SK-N-MC (cell line): ENCODE measurements at regions not wholly inside any gene's neighbourhood (a gene's known extent, or its start where the extent isn't known, plus 50 kb on each side); places are given as distances from the start of the nearest gene placed in this dataset.
"Not testable (repeated sequence)": the region's sequence is repeated elsewhere in the genome, so short reads cannot be mapped to it uniquely, and the experiment has no call there.

ENCODE experiments used
- EZH2 ChIP-seq: fragments of 200-600 bp; sonication (generic); IDR thresholded peaks from one replicate; pipeline ENCODE4 v1.6.1; 2017; ENCODE audit warnings: antibody characterized with exemption
- FOXP2 ChIP-seq: optimal IDR thresholded peaks from 2 replicates; pipeline ENCODE3; 2011; ENCODE audit warnings: mild to moderate bottlenecking, moderate library complexity; ENCODE audit not compliant: insufficient read depth; ENCODE audit errors: extremely low read length, control extremely low read depth
- POLR2AphosphoS5 ChIP-seq: IDR thresholded peaks from 2 replicates; pipeline ENCODE4 v1.6.1; 2012; ENCODE audit warnings: mild to moderate bottlenecking, low read depth, low read length, borderline replicate concordance

DNA sequence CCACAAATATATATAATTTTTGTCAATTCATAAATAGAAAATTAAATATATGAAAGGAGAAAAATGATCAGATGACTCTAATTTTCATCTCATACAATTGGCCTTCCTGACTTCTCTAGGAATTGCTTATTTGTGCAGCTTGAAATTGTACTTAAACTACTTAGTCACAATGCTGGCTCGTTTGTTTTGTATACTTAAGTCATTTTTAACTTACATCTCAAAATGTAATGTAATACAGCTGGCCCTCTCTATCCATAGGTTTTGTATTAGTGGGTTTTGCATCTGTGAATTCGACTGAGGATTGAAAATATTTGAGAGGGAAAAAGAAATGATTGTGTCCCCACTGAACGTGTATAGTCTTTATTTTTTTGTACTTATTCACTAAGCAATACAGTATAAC is 160.1 kb upstream of the PRSS12 start:
- TF ChIP-seq EZH2, POLR2AphosphoS5, FOXP2: not testable (repeated sequence)
